ENCODE measurements at regions not wholly inside any gene's neighbourhood (a gene's known extent, or its start where the extent isn't known, plus 50 kb on each side); places are given as distances from the start of the nearest gene placed in this dataset.

GRCh38 chr10:83994325-83994724 lies 145.0 kb upstream of the GHITM start:
- no peak for TF ChIP-seq CTCF (IDR thresholded peaks at IDR 0.05; ENCODE audit: low read depth, low read length)
- DNase-seq (ENCODE audit: extremely low read depth, low read depth), result no peak

GRCh38 chr10:83995738-83996331 lies 143.5 kb upstream of the GHITM start:
- DNase-seq (ENCODE audit: extremely low read depth, low read depth), result no peak
- TF ChIP-seq CTCF (IDR thresholded peaks at IDR 0.05; ENCODE audit: low read depth, low read length), result no peak

- no peak for DNase-seq (ENCODE audit: extremely low read depth, low read depth)
- no peak for TF ChIP-seq CTCF (IDR thresholded peaks at IDR 0.05; ENCODE audit: low read depth, low read length)
These were observed 135.1 kb upstream of the GHITM start for GRCh38 chr10:84004221-84004620.

GRCh38 chr10:84005403-84005802 lies 133.9 kb upstream of the GHITM start:
- TF ChIP-seq CTCF (IDR thresholded peaks at IDR 0.05; ENCODE audit: low read depth, low read length), result no peak
- no peak for DNase-seq (ENCODE audit: extremely low read depth, low read depth)

- no peak for DNase-seq (ENCODE audit: extremely low read depth, low read depth)
- TF ChIP-seq CTCF (IDR thresholded peaks at IDR 0.05; ENCODE audit: low read depth, low read length), result no peak
These were observed 131.8 kb upstream of the GHITM start for GRCh38 chr10:84007482-84007881.

GRCh38 chr10:84008878-84009277 lies 130.4 kb upstream of the GHITM start:
- no peak for DNase-seq (ENCODE audit: extremely low read depth, low read depth)
- peak; percentile 20 for TF ChIP-seq CTCF (IDR thresholded peaks at IDR 0.05; ENCODE audit: low read depth, low read length)

GRCh38 chr10:84012431-84012830 lies 126.9 kb upstream of the GHITM start:
- DNase-seq (ENCODE audit: extremely low read depth, low read depth), result no peak

More at GRCh38 chr10:84012431-84012830, 126.9 kb upstream of the GHITM start:
- no peak for TF ChIP-seq CTCF (IDR thresholded peaks at IDR 0.05; ENCODE audit: low read depth, low read length)

Measured in AG09319 (cell line).